ENCODE measurements at regions not wholly inside any gene's neighbourhood (a gene's known extent, or its start where the extent isn't known, plus 50 kb on each side); places are given as distances from the start of the nearest gene placed in this dataset.
"Not testable (repeated sequence)": the region's sequence is repeated elsewhere in the genome, so short reads cannot be mapped to it uniquely, and the experiment has no call there.

DNA sequence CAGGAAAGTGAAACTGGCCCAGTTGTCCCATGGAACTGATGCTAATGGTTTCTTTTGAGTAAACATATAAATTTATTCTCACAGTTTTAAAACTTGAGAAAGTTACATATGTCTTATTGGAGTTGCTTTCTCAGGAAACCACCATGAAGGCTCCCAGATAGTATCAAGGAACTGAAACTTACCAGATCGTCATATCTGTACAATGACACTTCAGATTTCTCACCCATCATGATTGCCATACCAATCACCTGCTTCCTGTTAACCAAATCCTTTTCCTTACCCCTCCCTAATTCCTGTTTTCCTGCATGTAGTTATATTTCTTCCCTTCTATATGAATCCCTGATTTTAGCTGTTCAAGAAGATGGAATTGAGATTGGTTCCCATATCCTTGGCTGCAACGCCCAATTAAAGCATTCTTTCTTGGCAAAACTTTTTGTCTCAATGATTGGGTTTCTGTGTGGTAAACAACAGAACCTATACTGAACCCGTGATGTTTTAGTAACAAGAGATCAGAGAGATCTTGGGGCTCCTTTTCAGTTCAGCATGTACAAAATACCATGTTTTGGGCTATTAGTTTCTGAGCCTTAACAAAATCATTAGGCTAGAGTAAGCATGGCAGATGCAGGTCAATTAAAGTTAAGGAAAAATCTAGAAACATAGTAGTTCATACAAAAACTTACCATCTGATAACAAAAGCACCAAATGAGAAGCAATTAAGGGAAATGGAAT lies 781.3 kb upstream of the MIR17HG start:
- no peaks in the 10 kb centered on the region for H3K4me1 ChIP-seq (ENCODE audit: control insufficient read depth, insufficient read depth, low read length)
- H3K4me3 ChIP-seq (ENCODE audit: low read depth, low read length), result no peak overlapping the region
- no peaks in the 10 kb centered on the region for H3K9me3 ChIP-seq (ENCODE audit: control insufficient read depth, insufficient read depth, low read length)
- no peak overlapping the region for H3K9ac ChIP-seq (ENCODE audit: low read depth, low read length)
- no peaks in the 10 kb centered on the region for H3K36me3 ChIP-seq (ENCODE audit: control insufficient read depth, insufficient read depth, low read length)
- no peaks in the 10 kb centered on the region for H3K27me3 ChIP-seq (ENCODE audit: control insufficient read depth, insufficient read depth, low read length)

GRCh38 chr13:90568165-90568564 lies 779.3 kb upstream of the MIR17HG start:
- no peaks in the 10 kb centered on the region for H3K36me3 ChIP-seq (ENCODE audit: control insufficient read depth, insufficient read depth, low read length)
- no peaks in the 10 kb centered on the region for H3K9me3 ChIP-seq (ENCODE audit: control insufficient read depth, insufficient read depth, low read length)
- H3K4me3 ChIP-seq (ENCODE audit: low read depth, low read length), result no peak overlapping the region
- H3K4me1 ChIP-seq (ENCODE audit: control insufficient read depth, insufficient read depth, low read length), result no peaks in the 10 kb centered on the region
- no peak overlapping the region for H3K9ac ChIP-seq (ENCODE audit: low read depth, low read length)
- H3K27me3 ChIP-seq (ENCODE audit: control insufficient read depth, insufficient read depth, low read length), result no peaks in the 10 kb centered on the region

GRCh38 chr13:90576067-90576466 lies 771.4 kb upstream of the MIR17HG start:
- no peaks in the 10 kb centered on the region for H3K4me1 ChIP-seq (ENCODE audit: control insufficient read depth, insufficient read depth, low read length)
- no peak overlapping the region for H3K9ac ChIP-seq (ENCODE audit: low read depth, low read length)
- no peaks in the 10 kb centered on the region for H3K27me3 ChIP-seq (ENCODE audit: control insufficient read depth, insufficient read depth, low read length)
- no peaks in the 10 kb centered on the region for H3K36me3 ChIP-seq (ENCODE audit: control insufficient read depth, insufficient read depth, low read length)
- no peaks in the 10 kb centered on the region for H3K9me3 ChIP-seq (ENCODE audit: control insufficient read depth, insufficient read depth, low read length)
- H3K4me3 ChIP-seq (ENCODE audit: low read depth, low read length), result no peak overlapping the region

- Histone ChIP-seq H3K4me3 (ENCODE audit: low read depth, low read length) (no peak overlapping the region), H3K27me3 (ENCODE audit: control insufficient read depth, insufficient read depth, low read length) (no peaks in the 10 kb centered on the region), H3K9me3 (ENCODE audit: control insufficient read depth, insufficient read depth, low read length) (no peaks in the 10 kb centered on the region), H3K9ac (ENCODE audit: low read depth, low read length) (no peak overlapping the region), H3K36me3 (ENCODE audit: control insufficient read depth, insufficient read depth, low read length) (no peaks in the 10 kb centered on the region), H3K4me1 (ENCODE audit: control insufficient read depth, insufficient read depth, low read length) (no peaks in the 10 kb centered on the region)
Measured at GRCh38 chr13:90577726-90578125, 769.8 kb upstream of the MIR17HG start.

GRCh38 chr13:90585392-90585791 lies 762.1 kb upstream of the MIR17HG start:
- no peaks in the 10 kb centered on the region for H3K9me3 ChIP-seq (ENCODE audit: control insufficient read depth, insufficient read depth, low read length)
- H3K9ac ChIP-seq (ENCODE audit: low read depth, low read length), result no peak overlapping the region
- no peaks in the 10 kb centered on the region for H3K36me3 ChIP-seq (ENCODE audit: control insufficient read depth, insufficient read depth, low read length)
- no peaks in the 10 kb centered on the region for H3K27me3 ChIP-seq (ENCODE audit: control insufficient read depth, insufficient read depth, low read length)
- H3K4me3 ChIP-seq (ENCODE audit: low read depth, low read length), result no peak overlapping the region
- no peaks in the 10 kb centered on the region for H3K4me1 ChIP-seq (ENCODE audit: control insufficient read depth, insufficient read depth, low read length)

DNA sequence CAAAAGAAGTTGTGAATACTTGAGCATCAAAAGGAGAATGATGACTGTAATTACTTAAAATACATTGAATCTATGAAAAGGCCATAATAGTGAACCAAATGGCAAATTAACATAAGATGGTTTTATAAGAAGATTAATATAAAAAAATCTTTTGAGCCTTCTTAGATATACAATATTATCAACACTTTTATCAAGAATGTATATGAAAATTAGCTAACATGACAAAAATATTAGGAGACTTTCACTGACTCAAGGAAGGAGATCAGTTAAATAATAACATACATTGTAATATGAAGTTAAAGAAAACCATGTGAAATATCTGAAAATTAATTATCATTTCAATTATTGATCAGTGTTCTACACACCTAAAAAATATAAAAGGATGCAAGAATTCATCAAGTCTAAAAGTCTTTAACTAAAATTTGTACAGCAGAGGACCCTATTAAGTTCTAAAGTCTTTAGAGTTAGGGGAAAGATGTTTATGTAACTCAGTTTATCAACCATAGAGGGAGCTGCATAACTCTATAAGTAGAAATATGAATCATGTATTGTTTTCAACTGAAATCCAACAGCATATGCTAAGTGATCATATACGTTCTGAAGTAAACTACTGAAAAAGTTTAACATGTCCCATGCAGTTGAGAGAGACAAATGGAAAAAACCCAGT lies 756.1 kb upstream of the MIR17HG start:
- Histone ChIP-seq H3K36me3 (ENCODE audit: control insufficient read depth, insufficient read depth, low read length) (no peaks in the 10 kb centered on the region), H3K27me3 (ENCODE audit: control insufficient read depth, insufficient read depth, low read length) (no peaks in the 10 kb centered on the region), H3K4me3 (ENCODE audit: low read depth, low read length) (no peak overlapping the region), H3K4me1 (ENCODE audit: control insufficient read depth, insufficient read depth, low read length) (no peaks in the 10 kb centered on the region), H3K9ac (ENCODE audit: low read depth, low read length) (no peak overlapping the region), H3K9me3 (ENCODE audit: control insufficient read depth, insufficient read depth, low read length) (no peaks in the 10 kb centered on the region)

DNA sequence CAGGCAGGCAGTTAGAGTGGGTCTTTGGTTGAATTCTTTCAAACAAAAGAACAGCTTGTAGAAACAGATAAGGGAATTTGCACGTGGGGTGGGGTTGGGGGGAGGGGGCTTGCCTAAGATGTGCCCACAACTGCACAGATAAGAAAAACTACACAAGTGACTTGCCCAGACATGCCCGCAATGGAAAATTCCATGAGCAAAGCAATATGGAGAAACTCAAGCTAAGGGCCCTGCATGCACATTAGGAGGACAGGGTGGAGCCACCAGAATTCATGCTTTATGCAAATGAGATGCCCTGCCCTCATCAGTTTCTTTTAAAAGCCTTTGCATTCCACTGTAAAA lies 755.6 kb upstream of the MIR17HG start:
- H3K9me3 ChIP-seq (ENCODE audit: control insufficient read depth, insufficient read depth, low read length), result no peaks in the 10 kb centered on the region
- no peaks in the 10 kb centered on the region for H3K4me1 ChIP-seq (ENCODE audit: control insufficient read depth, insufficient read depth, low read length)
- no peaks in the 10 kb centered on the region for H3K36me3 ChIP-seq (ENCODE audit: control insufficient read depth, insufficient read depth, low read length)
- H3K27me3 ChIP-seq (ENCODE audit: control insufficient read depth, insufficient read depth, low read length), result no peaks in the 10 kb centered on the region
- no peak overlapping the region for H3K4me3 ChIP-seq (ENCODE audit: low read depth, low read length)
- H3K9ac ChIP-seq (ENCODE audit: low read depth, low read length), result no peak overlapping the region

GRCh38 chr13:90592943-90593342 lies 754.5 kb upstream of the MIR17HG start:
- H3K4me3 ChIP-seq (ENCODE audit: low read depth, low read length), result no peak overlapping the region
- H3K27me3 ChIP-seq (ENCODE audit: control insufficient read depth, insufficient read depth, low read length), result no peaks in the 10 kb centered on the region
- no peaks in the 10 kb centered on the region for H3K9me3 ChIP-seq (ENCODE audit: control insufficient read depth, insufficient read depth, low read length)
- H3K4me1 ChIP-seq (ENCODE audit: control insufficient read depth, insufficient read depth, low read length), result no peaks in the 10 kb centered on the region
- H3K36me3 ChIP-seq (ENCODE audit: control insufficient read depth, insufficient read depth, low read length), result no peaks in the 10 kb centered on the region
- no peak overlapping the region for H3K9ac ChIP-seq (ENCODE audit: low read depth, low read length)

DNA sequence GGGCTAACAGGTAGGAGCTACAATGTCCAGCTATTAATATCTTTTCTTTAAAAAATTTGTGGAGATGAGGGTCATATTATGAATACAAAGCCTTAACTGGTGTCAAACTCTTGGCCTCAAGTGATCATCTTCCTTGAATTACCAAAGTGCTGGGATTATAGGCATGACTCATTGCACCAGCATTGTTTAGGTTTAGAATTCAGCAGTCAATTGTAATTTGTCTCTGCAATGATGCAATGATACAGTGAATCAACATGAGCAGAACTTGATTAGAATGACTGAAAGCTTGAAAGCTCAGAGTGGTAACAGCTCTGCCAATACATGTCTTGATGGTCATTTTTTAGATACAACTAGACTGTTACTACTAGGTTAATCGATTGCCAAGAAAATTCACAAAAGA lies 752.8 kb upstream of the MIR17HG start:
- no peaks in the 10 kb centered on the region for H3K36me3 ChIP-seq (ENCODE audit: control insufficient read depth, insufficient read depth, low read length)
- H3K27me3 ChIP-seq (ENCODE audit: control insufficient read depth, insufficient read depth, low read length), result no peaks in the 10 kb centered on the region
- no peak overlapping the region for H3K4me3 ChIP-seq (ENCODE audit: low read depth, low read length)
- H3K9me3 ChIP-seq (ENCODE audit: control insufficient read depth, insufficient read depth, low read length), result no peaks in the 10 kb centered on the region
- H3K4me1 ChIP-seq (ENCODE audit: control insufficient read depth, insufficient read depth, low read length), result no peaks in the 10 kb centered on the region
- no peak overlapping the region for H3K9ac ChIP-seq (ENCODE audit: low read depth, low read length)

DNA sequence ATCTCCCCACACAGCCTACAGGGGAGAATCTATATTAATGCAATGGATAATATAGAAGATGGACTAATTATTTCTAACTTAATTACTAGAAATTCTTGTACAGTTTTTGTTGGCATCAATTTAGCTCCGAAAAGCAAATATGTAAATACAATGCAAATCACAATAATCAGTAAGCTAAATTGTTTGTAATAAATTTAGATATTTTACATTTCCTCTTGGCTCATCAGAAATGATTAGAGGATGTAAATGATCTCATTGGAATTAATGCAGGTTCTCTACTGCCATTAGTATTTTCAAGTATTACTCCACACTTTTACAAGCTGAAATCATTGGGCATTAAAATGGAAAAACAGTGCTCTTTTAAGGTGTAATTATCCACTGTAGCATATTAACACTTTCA lies 741.8 kb upstream of the MIR17HG start:
- Histone ChIP-seq H3K27me3 (ENCODE audit: control insufficient read depth, insufficient read depth, low read length) (no peaks in the 10 kb centered on the region), H3K9me3 (ENCODE audit: control insufficient read depth, insufficient read depth, low read length) (no peaks in the 10 kb centered on the region), H3K4me1 (ENCODE audit: control insufficient read depth, insufficient read depth, low read length) (no peaks in the 10 kb centered on the region), H3K4me3 (ENCODE audit: low read depth, low read length) (no peak overlapping the region), H3K36me3 (ENCODE audit: control insufficient read depth, insufficient read depth, low read length) (no peaks in the 10 kb centered on the region), H3K9ac (ENCODE audit: low read depth, low read length) (no peak overlapping the region)

DNA sequence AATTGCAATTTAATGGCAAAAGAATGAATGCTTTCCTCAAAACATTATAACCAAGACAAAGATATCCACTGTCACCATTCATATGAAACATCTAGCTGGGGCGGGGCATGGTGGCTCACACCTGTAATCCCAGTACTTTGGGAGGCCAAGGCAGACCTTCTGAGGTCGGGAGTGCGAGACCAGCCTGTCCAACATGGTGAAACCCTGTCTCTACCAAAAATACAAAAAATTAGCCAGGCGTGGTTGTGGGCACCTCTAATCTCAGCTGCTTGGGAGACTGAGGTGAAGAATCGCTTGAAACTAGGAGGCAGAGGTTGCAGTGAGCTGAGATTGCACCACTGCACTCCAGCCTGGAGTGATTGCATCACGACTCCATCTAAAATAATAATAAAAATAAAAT lies 740.6 kb upstream of the MIR17HG start:
- not testable (repeated sequence) for H3K9ac ChIP-seq (ENCODE audit: low read depth, low read length); H3K4me3 ChIP-seq (ENCODE audit: low read depth, low read length); H3K9me3 ChIP-seq (ENCODE audit: control insufficient read depth, insufficient read depth, low read length); H3K36me3 ChIP-seq (ENCODE audit: control insufficient read depth, insufficient read depth, low read length); H3K27me3 ChIP-seq (ENCODE audit: control insufficient read depth, insufficient read depth, low read length); H3K4me1 ChIP-seq (ENCODE audit: control insufficient read depth, insufficient read depth, low read length)

- no peak overlapping the region for H3K4me3 ChIP-seq (ENCODE audit: low read depth, low read length)
Measured at GRCh38 chr13:90612391-90612790, 735.1 kb upstream of the MIR17HG start.

More at GRCh38 chr13:90612391-90612790, 735.1 kb upstream of the MIR17HG start:
- H3K9ac ChIP-seq (ENCODE audit: low read depth, low read length), result no peak overlapping the region
- no peaks in the 10 kb centered on the region for H3K27me3 ChIP-seq (ENCODE audit: control insufficient read depth, insufficient read depth, low read length)
- H3K9me3 ChIP-seq (ENCODE audit: control insufficient read depth, insufficient read depth, low read length), result no peaks in the 10 kb centered on the region
- no peaks in the 10 kb centered on the region for H3K36me3 ChIP-seq (ENCODE audit: control insufficient read depth, insufficient read depth, low read length)
- H3K4me1 ChIP-seq (ENCODE audit: control insufficient read depth, insufficient read depth, low read length), result no peaks in the 10 kb centered on the region
